Stimulated activated CD8-positive, alpha-beta memory T cell treated with anti-CD3 and anti-CD28 coated beads, Interleukin-4, amount 100 ng/mL, for 24 hours (primary cell): ENCODE measurements at regions not wholly inside any gene's neighbourhood (a gene's known extent, or its start where the extent isn't known, plus 50 kb on each side); places are given as distances from the start of the nearest gene placed in this dataset.

Experiments used
- DNase-seq: peaks from one replicate; pipeline ENCODE4 v3.0.0-alpha.2; 2020; ENCODE audit warnings: low read depth

DNA sequence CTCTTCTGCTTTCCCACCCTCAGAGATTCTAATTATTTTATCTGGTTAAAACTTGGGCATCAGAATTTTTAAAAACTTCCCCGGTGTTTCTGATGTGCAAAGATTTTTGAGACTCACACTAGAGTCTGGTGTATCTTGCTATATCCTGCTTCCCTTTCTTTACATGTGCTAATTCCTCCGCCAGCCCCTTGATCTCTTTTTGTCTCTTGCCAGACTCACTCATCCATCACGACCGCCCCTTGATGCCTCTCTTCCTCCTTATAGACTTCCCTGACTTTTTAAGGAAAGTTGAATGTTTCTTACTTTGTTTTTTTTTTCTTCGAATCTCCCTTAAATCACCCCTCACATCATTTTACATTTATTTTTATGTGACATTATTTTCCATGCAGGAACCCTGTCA is 274.9 kb upstream of the PITX2 start:
- no peak for DNase-seq

DNA sequence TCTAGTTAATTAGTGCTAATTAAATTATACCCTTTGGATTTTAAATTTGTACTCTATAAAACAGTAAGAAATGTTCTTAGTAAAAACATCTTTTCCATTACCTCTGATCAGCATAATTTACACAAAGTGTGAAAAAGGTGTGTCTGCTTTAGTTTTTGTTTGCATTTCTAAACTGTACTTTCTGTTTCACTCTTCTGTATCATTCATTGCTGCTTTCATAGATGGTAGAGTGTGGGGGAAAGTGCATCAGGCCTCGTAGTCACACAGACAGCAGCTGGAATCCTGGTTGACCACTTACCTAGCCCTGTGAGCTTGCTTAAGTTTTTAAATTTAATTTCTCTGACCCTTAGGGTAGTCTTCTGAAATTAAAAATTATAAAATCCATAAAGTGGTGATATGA is 275.4 kb upstream of the PITX2 start:
- DNase-seq = no peak

DNA sequence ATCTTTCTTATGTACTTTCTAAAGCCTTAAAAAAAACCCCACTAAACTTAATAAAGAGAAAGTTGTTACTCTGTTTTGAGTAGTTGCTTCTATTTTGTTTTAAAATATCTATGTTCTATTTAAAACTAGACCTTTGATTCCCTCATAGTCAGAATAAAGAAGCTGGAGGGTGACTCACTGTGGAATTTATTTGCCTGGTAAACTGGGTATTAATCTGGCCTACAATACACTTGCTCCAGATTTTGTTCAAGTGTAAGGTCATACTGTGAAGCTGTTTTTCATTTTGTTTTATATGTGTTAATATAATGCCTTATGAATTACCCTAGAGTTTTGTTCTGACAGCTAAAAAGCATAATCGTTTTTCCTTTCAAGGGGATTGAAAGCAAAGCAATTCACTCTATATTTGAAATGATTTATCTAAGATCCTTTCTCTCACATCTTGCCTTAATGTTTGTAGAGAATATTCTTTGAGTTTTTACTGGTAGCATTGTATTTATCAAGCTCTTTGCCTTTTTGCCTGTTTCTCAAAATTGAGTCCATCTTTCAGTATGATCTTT is 277.4 kb upstream of the PITX2 start:
- DNase-seq = no peak

DNA sequence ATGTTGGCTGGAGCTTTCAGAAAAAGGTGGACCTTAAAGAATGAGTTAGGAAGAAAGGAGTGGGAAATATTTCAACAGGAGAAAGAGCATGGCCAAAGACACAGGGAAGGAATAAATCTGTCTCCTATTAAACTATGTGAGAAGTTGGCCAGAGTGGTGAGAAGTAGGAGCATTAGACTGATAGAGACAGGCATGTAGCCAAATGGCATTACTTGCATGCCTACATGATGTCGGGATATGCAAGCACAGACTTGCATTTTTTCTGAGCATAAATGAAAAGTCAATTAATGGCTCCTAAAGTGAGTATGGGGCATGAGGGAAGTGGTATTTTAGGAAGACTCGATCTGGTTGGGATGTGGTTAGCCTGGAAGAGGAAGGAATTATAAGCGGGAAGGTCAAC is 279.6 kb upstream of the PITX2 start:
- no peak for DNase-seq

DNA sequence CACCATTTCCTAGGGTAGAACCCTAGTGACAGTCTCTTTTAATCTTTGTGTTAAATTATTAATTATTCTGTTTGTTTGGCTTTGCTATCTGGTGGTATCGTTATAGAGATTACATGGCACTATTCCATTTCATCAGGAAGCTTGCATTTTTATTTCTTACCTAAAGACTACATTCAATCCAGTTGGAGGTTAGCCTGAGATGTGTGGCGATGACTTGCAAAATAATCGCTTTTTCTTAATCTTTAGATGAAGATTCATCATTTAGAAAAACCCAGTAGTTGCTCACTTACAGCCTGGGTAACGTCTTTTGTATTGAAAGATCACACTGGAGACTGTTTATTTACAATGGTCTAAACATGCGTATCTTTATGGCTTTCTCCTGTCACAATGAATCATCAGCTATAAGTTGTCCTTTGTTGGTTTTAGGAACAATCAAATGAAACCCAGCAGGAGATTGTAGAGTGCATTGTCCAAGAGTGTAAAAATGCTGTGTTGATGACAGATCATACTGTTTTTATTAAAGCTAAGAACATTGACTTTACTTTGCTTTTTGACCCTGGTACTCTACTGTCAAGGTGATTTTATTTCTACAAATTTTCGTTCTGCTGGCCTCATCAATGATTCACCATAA is 281.7 kb upstream of the PITX2 start:
- DNase-seq = no peak

DNA sequence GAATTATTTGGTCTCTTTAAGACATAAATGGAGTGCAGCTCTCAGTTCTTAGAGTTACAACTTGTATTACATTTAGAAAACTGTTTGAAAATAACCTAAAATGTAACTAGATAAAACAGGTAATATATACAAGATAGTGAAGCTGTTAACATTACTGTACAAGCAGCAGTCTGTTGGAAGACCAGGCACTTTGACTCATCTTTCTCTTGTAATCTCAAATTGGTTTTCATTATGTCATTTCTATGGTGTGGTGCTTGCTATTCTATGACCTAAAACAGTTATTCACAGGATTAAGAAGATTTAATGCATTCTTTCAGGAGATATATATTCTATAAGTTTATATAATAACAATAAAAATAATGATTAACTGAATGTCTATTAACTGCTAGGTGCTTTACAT is 282.5 kb upstream of the PITX2 start:
- no peak for DNase-seq

DNA sequence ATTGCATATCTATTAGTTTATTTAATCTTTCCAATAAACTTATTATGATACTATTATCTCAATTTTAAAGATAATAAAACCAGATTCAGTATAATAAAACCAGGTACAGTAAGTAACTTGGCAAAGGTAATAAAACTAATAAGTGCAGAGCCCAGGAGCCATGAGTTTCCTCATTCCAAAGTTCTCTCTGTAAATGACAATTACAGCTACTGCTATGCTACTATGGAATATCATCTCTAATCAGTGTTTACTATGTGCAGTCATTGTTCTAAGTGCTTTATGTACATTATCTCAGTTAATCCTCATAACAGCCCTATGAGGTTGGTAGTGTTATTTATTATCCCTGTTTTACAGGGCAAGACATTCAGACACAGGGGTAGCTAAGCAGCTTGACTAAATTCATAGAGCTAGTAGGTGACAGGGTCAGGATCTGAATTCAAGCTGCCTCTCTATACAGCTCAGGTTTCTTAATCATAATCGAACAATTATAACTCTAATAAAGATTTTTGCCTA is 285.0 kb upstream of the PITX2 start:
- DNase-seq = no peak

DNA sequence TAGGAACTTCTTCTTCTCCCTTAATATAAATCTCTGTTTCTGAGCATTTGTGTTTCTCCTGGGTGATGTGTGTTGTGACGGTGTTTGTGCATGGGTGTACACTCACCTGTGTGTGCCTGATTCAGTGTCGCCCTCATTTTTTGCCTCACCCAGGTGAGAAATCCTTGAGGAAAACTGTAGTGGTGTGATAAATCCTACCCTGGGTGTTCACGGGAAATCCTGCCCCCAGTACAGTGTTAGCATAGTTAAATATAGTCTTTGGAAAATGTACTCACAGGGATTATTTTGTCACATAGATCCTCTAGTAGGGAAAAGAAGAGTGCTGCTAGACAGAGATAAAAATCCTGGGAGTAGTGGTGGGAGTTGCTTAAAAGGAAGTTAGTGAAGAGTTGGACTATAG is 291.9 kb upstream of the PITX2 start:
- no peak for DNase-seq

DNA sequence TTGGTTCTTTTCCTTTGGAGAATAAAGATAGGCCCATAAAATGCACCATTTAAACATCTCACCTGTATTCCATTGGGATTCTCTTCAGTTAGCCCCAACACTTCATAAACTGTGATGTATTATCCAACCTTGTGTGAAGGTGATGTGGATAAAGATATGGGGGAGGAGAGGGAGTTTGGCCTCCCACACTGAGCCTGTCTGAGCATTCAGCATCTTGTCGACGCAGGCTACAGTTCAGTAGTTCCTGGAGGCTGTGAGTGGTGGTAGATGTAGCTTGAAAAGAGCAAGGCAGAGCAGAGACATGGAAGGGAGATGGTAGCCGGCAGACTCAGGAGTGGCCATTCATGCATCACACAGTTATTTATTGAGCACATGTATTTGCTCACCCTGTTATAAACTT is 292.4 kb upstream of the PITX2 start:
- DNase-seq = no peak

DNA sequence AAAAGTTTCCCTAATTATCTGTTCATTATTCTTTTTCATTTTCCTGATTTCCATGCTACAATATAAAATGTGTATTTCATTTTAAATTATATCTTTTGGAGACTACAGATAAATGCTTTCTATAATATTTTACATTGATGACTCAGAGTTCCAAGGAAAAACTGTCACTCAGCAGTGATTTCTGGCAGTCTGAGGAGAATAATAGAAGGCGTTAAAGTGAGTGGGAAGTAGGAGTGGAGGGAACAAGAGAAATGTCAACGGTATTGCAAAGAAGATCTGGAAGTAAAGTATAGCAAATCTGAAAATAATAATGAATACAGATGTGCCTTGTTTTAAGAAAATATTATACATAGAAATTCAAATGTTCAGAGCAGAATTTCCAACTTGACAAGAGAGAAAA is 293.6 kb upstream of the PITX2 start:
- no peak for DNase-seq

DNA sequence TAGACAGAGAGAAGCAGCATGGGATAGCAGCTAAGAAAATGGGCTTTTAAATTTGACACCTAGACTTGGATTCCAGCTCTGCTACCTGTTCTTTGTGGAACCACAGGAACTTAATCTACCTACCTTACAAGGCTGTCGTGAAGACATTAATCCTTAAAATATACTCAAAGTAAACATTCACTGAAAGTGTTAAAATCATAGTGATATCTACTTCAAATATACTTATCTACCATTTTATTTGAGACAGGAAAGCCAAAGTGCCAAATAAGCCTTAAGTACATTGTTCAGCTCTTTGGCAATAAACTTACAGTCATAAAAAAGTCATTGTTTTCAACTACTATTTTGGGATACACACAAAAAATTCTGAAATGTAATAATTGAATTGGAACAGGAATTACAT is 295.0 kb upstream of the PITX2 start:
- DNase-seq = no peak

DNA sequence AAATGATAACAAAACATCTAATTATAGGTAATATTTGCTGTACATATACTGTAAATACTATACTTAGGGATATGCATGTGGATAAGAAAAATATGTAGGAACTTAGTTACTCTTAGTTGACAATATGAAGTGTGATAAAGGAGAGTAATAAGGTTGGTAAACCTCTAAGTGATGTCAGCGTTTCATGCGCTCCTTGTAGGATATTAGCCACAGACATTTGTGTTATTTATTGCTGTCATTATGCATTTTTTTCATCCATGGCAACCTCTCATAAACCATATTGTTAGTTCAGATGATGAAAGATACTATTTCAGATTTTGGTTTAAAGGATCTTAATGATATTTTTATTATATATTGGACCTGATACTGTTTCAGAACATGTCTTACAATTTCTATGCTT is 298.1 kb upstream of the PITX2 start:
- DNase-seq = no peak

DNA sequence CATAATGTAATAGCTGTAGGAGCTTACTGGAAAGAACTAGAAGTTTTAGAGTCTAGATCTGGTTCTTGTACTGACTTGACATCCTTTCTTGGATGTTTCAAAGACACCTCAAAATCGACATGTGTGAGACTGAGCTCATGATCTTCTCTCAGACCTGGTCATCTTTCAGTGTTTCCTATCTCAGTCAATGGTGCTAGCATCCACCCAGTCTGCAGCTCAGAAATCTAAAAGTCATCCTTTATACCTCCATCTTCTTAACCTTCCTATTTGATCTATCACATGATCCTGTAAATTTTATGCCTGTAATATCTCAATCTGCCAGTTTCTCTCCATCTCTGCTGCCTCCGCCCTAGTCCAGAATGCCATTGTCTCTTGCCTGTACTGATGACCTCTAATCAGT is 301.9 kb upstream of the PITX2 start:
- no peak for DNase-seq

DNA sequence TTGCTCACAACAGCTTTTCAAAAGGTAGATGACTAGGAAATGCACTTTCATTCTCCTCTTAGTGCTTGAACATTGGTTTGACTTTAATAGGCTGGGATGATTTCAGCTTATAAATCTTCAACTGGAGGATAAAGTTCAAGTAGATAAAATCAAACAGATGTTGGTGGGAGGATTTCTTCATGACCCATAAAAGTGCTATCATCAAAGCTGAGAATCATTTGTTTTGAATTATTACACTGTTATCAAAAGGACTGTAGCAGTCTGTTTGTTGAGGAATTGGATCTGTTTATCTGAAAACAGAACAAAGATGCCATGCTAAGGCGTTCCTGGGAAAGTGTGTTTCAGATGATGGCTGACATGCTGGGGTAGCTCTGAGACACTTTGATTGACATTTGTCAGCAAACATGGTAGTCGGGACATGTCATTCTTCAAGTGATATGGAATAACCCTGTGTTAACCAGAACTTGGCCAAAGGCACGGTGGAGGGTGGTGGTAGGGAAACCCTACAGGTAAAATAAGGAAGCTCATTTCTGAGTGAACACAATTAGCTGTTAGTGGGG is 304.0 kb upstream of the PITX2 start:
- DNase-seq = no peak

DNA sequence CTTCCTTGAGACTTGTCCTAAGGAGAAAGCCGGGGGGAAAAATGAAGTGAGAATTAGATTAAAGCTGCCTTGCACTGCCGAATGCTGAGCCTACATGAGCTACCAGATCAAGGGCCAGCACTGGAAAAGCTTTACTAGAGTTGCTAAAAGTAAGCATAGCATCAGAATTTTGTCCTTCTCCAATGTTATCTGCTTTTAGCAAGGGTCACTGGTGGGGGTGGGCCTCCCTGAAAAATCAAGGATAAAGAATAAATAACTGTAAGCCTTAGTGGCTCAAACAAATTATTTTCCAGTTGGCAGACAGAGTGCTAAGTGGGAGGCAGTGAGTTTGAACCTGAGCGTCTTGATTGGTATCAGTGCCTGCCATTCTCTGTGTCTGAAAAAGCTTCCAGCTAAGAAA is 310.5 kb upstream of the PITX2 start:
- no peak for DNase-seq

DNA sequence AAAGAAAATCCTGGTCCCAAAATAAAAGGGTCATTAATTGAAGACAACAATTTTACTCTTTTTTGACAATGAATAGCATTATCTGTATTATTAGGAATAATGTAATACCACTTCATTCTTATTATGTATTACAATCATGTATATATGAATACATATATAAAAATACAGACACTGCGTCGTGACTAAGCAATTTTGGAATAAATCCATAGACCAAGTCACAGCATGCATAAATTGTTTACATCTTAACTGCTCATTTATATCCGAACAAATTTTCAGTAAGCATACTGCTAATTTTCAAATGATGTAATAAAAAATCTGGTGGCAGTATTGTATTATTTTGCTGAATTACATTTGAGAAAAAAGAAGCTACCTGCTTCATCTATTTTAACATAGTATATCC is 321.6 kb upstream of the PITX2 start:
- DNase-seq = no peak

DNA sequence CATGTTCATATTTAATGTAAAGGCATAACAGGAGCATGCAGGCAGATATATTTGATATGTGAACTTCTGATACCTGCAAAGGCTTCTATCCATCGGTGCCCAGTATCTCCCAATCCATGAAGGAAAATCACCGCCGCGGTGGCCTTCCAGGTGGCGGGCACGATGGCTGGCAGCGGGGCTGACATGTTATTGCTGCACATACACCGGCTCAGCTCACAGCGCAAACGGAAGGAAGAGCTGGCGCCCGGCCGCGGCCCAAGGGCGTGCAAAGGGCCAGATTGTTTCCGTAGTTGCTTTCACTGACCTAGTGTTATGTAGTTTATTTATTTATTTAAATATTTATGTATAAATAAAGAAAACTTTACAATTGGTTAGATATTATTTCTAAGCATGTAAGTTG is 322.7 kb upstream of the PITX2 start:
- no peak for DNase-seq

DNA sequence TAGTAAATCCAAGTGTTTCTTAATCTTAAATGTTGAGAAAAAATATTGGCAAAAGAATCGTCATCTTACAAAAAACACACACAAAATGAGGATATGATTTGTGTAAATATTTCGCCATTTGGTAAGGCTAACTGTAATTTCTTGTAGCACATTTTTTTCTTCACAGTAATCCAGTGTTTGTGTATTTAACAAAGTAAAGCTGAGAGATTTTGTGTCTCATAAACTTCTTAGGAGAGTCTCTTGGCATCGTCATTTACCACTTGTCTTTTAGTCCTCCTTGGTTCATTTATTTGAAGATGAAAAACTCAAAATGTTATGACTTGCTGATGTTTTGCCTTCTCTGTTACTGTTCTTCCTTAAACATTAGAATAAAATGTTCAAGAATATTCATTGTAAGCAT is 326.7 kb upstream of the PITX2 start:
- DNase-seq = no peak

DNA sequence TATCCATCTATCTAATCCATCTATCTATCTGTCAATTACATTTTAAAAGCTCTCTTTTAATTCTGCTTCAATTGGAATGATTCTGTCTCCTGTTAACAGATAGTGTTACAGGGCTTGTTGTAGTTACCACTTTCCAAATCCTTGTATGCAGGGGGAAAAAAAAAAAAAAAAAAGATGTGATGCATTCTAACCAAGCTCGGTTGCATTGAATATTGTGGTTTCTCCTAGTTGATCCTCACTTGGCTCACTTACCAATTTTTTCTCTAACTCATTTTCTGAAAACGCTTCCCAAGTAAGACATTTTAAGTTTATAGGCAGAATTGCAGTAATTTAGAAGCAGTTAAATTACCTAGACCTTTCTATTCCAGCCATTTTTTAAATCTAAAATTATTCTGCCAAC is 327.9 kb upstream of the PITX2 start:
- DNase-seq = no peak

DNA sequence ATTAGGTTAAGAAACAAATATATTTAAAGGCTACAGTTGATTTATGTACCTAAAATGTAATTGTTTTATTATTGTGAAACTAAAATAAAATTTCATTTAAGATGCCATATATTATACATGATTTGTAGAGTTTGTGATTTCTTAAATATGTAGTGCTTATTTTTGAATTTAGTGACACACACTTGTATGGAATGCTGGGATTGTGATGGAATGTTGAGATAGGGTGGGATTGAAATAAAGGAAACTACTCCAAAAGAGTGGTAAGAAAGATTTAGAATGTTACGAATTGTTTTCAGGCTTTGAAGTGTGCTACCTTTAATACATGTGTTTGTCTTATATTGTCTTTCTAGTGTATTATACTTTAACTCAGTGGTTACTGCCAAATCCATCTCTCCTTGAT is 330.3 kb upstream of the PITX2 start:
- no peak for DNase-seq

DNA sequence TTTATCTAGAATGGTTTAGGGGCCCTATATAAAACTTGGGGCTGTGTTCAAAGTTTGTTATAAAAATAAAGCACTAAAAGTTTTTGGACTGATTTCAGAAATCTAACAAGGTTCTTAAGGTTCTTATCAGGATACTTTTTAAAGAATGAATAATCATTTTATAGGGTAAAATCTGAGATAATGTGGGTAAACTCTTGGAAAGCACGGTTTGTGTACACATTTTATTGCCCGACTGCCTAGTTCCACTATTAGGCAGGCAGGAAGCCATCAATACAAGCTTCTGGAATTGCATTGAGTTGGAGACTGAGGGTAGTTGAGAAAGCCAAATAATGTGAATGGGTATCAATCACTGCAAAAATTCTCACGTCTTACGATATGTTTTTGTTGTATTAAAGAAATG is 331.0 kb upstream of the PITX2 start:
- no peak for DNase-seq

DNA sequence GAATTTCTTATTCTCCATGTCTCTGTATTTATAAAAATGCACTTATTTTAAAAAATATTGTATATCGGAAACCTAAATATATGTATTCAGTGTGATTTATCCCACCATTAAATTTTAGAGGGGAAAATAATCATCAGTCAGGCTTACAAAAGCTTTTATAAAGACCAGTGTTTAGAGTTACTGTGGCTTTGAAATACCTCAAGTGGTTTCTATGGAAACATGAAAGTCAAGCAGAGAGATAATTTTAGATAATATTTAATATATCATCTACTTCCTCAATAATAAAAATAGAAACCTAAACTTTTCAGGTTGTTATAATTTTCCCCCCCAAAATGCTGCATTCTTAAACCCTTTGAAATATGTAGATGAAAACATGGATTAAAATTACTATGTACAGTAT is 332.9 kb upstream of the PITX2 start:
- DNase-seq = no peak

DNA sequence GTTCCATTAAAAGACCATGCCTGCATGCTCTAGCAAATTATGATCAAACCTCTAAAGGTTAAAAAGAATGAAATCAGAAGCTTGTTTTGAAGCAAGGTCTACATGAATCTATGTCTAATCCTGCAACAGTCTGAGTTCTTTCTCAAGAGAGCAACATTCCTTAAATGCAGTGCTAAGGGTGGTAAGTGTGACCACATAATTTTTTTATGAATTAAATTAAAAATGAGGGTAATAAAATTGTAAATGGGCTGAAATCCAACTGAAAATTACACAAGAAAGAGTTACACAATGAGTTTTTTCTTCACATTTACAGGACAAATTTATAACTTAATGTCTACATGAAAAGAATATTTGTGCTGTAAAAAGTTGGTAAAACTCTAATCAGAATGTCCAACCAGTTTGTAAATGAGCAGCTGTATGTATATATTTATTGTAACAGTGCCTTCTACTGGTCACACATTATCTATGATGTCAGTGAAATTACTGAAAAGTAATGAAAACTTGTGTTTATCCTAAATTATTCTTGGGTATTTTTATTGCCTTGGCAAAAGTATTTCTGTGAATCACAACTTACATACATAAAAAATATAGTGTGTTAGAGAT is 336.3 kb upstream of the PITX2 start:
- DNase-seq = no peak

DNA sequence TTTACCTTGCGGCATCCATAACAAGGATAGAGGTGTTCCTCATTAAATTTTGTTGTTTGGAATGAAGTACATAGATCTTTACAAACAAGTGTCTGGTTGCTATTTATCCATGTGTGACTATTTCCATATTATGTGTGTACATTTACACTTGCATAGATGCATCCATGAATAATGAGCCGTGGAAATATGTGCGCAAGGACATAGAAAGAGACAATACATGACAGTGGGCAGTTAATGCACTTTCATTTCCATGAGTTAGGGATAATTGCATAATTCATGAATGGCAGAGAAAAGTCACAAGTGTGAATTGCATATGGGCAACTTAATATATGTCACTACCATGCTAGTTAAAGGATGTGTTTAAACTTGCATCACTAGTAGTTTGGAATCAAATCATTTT is 338.2 kb upstream of the PITX2 start:
- DNase-seq = no peak
